ENCODE measurements at regions not wholly inside any gene's neighbourhood (a gene's known extent, or its start where the extent isn't known, plus 50 kb on each side); places are given as distances from the start of the nearest gene placed in this dataset.

DNA sequence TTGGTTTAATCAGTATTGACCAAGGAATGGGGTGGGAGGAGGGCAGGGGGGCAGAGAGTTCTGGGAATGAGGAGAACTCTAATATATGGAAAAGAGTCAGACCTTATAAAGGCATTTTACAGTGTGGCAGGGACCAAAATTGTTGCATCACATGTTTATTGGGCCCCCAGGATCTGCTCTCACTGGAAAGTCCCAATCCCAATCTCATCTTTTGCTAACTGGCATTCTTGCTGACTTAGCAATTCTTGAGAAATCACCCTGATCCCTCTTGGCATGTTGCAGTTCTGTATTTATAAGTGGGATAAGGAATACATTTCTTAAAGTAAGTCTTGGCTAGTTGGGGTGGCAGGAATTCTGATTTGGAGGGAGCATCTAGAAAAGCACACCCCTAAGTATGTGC is 104.4 kb upstream of the CXCL14 start:
- no peak for TF ChIP-seq CTCF (IDR thresholded peaks at IDR 0.05; ENCODE audit: poor library complexity)
- TF ChIP-seq EZH2phosphoT487 (IDR thresholded peaks at IDR 0.05; ENCODE audit: low read depth, severe bottlenecking, unreplicated experiment) = no peak
- TF ChIP-seq EZH2 (IDR thresholded peaks at IDR 0.05; ENCODE audit: borderline replicate concordance) = no peak
